GM08714 (cell line): ENCODE measurements at regions not wholly inside any gene's neighbourhood (a gene's known extent, or its start where the extent isn't known, plus 50 kb on each side); places are given as distances from the start of the nearest gene placed in this dataset.

Experiments
- H3K4me3 ChIP-seq: fragments of 200-500 bp; sonication (Bioruptor generic); 2 replicates; pipeline ENCODE4 v1.5.1; 2014; ENCODE audit warnings: mild to moderate bottlenecking, low read length, inconsistent platforms
- ZNF274 ChIP-seq: IDR thresholded peaks from 2 replicates; pipeline ENCODE4 v1.6.1; 2012; ENCODE audit warnings: mild to moderate bottlenecking, low read depth, low read length

DNA sequence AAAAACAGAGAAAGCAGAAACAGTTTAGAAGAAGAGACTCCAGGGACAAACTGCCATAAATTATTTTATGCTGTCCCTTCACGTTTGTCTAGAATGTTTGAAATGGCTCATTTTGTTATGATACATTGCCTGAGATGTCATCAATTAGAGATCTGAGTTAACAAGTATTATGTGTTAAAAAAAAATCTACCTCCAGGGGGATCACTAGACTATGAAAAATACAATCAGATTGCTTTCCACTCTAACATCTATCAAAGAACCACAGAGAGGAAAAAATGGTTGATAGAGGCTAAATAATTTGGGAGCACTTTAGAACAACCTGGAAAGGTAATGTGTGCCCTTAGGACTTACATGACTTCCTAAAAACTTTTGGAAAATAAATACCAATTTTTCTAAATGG is 103.8 kb upstream of the CCDC150 start:
- H3K4me3 ChIP-seq: no peak overlapping the region
- TF ChIP-seq ZNF274: no peak

DNA sequence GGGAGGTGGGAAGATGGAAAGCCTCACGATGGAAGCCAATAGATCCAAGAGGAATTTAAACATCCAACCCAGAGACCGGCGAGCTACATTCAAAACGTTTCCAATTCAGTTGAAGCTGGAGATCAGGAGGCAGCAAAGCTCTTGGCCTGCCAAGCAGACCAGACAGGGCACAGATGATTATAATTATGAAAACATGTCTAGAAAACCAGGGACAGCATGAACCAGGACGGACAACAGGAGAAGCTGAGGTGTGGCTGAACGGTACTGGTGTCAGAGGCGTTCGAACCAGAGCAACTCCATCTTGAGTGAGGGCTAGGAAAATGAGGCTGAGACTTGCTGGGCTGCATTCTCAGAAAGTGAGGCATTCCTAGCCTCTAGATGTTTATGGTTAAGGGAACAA is 102.2 kb upstream of the CCDC150 start:
- no peak for TF ChIP-seq ZNF274
- H3K4me3 ChIP-seq: no peak overlapping the region

DNA sequence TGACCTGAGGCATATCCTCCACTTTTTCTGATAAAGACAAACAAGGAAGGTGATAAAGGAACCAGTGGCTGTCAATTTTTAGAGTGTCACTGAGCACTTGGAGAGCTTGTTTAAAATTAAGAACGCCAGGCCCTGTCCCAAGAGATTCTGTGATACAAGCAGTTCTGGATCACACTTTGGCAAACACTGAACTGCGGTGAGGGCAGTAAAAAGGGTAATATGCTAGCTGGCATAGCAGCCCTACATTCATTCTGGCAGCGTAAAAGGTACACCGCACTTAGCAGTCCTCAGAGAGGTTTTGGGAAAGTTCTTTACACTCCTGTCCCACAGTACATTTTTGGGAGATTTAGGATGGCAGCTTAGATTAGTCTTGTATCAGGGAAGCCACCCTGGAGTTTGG is 101.3 kb upstream of the CCDC150 start:
- TF ChIP-seq ZNF274: no peak
- no peak overlapping the region for H3K4me3 ChIP-seq

DNA sequence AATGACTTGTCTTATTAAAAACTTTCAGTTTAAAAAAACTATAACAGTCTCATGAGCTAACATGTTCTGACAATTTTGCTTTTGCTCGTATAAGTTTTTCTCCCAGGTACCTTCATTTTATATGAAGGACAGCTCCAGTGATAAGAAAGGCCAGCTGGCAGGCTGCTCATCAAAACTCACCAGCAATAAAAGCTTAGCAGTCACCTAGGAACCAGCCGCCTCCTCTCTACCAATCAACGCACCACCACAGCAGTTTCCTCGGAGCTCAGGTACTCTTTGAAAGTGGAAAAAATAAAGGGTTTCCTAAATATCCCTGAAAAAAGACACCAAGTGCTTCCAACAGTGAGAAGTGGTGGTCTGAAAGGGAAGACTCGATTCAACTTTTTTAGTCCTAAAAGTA is 100.9 kb upstream of the CCDC150 start:
- TF ChIP-seq ZNF274: no peak
- no peak overlapping the region for H3K4me3 ChIP-seq

DNA sequence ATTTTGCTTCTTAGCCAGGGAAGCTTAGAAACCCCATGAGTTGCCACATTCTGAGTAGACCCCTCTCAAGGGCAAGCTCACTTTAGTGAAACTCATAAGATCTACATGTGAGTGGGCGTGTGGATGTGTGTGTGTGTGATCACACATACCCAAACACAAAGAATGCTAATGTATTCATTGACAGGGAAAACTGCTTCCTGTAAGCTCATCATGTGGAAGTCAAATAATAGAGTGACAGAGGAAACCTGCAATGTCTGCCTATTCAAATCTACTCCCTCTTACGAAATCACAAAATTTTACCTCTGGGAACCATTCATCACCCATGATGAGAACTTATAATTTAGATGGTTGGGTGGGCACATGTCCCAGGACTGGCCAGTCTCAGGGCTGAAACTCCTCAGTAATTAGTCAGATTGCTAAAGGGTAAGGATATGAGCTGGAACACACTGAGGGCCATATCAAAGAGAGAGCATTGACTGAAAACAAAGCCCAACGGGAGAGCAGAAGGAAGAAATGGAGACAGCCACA is 94.5 kb upstream of the CCDC150 start:
- TF ChIP-seq ZNF274: no peak
- H3K4me3 ChIP-seq: no peak overlapping the region

DNA sequence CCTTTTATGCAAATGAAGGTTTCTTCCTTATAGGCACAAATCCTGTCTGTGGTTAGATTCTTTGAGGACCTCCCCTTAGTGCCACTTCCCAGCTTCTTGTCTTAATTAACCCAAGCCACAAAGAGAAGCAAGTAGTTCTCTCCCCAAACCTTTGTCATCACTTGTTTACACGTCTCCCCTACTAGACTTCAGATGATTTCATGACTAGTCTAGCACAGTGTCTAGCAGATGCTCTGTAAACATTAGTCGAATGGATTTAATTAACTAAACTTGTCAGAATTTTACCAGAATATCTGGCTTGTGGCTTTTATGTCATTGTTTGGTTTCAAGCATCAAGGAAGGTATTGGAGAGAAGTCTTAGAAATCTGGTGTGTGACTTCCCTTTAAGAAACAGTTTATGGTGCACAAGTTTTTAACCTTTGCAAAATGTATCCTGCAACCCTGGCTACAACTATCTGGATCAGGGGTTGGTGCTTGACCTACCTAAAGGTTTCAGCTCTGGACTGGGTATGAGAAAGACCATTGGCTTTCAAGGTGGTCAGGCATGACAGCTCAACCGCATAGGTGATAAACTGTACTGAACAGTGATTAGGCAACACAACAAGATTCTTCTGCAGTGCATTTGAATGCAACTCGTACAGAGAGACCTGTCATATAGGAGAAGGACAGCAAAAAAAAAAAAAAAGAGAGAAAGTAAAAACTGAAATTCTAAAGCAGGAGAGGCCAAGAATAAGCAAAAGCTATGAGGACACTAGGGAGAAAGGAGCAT is 93.2 kb upstream of the CCDC150 start:
- no peak for TF ChIP-seq ZNF274
- no peak overlapping the region for H3K4me3 ChIP-seq

DNA sequence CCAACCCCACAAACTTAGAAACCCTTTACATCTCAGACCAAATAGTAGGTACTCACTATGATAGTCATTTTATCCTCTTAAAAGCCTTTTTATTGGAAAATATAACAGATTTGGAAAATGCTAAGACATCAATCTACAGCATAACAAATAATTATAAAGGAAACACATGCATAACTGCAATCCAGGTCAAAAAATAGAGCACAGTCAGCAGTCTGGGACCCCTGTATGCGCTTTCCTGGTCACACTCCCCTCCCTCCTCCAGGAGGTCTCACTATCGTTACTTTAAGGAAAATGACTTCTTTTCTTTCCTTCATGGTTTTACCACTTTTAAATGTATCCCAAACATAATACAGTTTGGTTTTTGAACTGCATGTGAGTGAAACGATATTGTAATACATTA is 90.5 kb upstream of the CCDC150 start:
- no peak overlapping the region for H3K4me3 ChIP-seq
- TF ChIP-seq ZNF274: no peak

DNA sequence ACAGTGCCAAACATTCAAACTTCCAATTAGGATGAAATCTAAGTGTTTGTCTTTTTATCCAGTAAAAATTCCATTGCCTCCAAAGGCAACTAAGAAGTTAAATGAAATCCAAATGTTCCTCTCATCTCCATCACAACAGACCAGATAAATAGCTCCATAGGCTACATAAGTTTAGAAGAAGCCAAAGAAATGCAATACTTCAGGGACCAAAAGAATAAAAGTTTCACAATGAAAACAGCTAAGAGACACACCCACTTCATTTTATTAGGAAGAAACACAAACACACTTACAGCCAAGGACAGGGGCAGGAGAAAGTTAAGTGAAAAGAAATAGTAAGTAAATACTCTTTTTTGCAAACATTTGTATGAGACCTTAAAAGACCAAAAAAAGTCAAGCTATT is 88.5 kb upstream of the CCDC150 start:
- H3K4me3 ChIP-seq: no peak overlapping the region
- no peak for TF ChIP-seq ZNF274

DNA sequence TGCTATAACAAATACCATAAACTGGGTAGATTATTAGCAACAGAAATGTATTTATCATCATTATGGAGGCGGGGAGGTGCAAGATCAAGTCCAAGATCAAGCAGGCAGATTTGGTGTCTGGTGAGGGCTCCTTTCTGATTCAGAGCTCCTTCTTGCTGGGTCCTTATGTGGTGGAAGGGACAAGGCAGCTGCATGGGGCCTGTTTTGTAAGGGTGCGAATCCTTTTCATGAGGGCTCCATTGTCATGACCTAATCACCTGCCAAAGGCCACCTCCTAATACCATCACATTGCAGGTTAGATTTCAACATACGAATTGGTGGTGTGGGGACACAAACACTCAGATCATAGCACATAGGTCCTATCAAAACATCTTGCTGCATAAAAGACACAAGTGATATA is 84.4 kb upstream of the CCDC150 start:
- TF ChIP-seq ZNF274: no peak
- H3K4me3 ChIP-seq: no peak overlapping the region

DNA sequence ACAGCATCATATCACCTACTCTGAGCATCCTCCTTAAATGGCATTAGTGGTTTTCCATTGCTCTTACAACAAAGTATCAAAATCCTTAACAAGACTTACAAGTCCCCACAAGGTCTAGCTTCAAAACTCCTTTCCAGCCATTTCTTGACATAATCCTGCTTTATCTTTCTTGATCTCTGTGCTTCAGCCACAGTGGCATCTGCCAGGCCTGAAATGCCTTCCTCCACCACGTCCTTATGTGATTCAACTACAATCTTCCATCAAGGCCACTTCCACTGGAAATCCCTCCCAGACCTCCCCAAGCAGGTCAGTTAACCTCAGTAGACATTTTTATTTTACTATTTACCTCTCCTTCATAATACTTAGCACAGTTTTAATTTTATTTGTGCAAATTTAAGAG is 83.8 kb upstream of the CCDC150 start:
- H3K4me3 ChIP-seq: no peak overlapping the region
- TF ChIP-seq ZNF274: no peak

DNA sequence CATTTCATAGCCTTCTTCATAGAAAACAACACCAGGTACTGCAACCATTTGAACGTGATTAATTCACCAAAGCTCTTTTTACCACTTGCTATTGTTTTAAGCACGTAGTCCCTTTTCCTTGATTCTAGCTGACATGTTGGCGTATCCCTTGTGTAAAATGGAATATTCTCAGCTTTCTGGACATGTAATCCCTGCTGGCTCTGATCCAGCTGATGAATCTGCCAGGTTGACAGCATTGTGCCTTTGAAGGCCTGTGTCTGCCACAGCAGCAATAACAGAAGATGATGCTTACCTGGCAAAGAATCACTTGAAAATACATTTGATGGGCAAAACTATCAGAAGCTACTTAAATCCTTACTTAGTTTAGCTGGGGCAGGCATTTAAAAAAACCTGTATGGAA is 81.0 kb upstream of the CCDC150 start:
- no peak overlapping the region for H3K4me3 ChIP-seq
- no peak for TF ChIP-seq ZNF274

DNA sequence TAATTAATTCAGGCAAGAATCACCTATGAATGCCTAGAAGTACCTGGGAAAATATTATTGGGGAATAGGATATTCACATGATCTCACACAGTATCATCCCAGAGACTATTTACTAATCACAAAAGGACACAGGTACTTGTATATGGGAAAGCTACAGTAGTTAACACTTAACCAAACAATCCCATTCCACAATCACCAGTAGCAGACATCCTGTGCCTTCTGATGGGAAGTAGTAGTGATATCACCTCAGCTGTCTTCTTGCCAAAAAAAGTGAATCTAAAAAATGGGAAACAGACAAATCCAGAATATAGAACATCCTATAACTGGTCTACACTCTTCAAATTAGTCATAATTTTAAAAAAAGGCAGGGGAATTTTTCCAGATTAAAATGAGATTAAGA is 75.6 kb upstream of the CCDC150 start:
- TF ChIP-seq ZNF274: no peak
- no peak overlapping the region for H3K4me3 ChIP-seq

DNA sequence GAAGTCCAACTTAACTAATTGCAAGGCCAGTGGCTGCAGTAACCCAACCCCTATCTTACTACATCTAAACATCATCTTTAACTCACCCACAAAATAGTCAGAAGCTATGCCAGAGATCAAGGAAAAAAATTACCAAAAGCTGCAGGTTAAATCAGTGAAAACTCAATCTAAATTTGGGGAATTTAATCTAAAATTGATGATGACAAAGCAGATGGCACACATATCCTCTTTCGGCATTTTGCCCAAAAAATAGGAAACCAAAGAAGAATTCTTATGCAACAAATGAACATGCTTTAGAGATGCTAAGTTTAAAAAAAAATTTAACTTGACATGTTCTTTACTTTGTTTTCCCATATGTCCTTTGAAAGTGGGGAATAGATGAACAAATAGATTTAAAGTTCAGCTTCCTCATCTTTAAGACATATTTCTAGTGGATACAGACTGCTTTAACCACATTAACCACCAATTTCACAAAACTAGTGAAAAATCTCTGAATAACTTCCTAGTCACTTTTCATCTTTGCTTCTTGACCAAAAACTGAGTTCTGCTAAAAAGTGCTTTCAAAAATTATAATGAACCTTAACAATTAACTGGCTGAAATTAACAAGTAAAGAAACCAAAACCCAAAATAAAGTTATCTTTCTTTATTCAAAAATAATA is 74.3 kb upstream of the CCDC150 start:
- TF ChIP-seq ZNF274: no peak
- H3K4me3 ChIP-seq: no peak overlapping the region

DNA sequence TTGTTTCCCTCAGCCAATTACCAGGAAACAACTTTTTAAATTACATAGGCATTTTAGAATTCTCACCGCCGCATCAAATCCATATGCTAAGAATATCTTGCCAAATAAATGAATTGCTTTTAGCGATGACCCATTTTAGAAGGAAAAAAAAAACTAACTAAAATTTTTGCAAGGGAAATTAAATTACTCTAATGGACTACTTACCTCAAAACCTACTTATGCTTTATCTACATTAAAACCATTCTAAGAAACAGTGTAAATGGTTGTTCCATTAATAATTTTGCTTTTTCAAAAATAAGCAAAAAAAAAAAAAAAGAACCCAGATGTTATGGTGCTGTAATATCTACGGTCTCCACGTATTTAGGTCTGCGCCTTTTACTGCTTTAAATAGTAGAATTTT is 73.5 kb upstream of the CCDC150 start:
- TF ChIP-seq ZNF274: no peak
- no peak overlapping the region for H3K4me3 ChIP-seq

DNA sequence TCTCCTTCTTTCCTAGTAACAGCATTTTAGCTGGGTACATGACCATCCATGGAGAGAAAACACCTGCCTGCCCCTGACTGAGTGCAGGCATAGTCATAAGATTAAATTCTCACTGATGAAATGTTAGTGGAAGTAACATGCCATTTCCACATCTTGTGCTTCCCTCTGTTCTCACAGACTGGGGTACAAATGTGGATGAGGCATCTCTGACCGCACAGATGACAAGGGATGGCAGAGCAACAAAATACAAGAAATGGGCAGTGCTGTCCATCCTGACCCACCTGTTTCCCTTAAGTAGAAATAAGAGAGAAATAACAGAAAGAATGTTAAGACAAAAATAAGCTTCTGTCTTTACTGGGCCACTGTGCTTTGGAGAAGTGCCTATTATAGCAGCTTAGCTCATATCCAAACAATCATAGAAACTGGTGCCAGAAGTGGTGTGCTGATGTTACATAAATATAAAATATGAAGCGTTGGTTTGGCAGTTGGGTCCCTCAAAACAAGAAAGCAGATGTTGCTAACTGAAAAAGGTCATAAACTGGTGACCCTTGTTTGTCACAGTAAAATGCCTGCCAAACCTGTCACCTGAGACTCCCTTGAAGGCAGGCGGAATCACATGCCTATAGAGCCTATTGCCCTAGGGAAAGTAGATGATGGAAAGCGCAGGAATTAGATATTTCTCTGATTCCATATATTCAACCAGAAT is 72.4 kb upstream of the CCDC150 start:
- no peak overlapping the region for H3K4me3 ChIP-seq
- TF ChIP-seq ZNF274: no peak
